ENCODE measurements at regions not wholly inside any gene's neighbourhood (a gene's known extent, or its start where the extent isn't known, plus 50 kb on each side); places are given as distances from the start of the nearest gene placed in this dataset.
A peak's percentile ranks its signal among the peaks of the same experiment; 100 is the strongest.

GRCh38 chr3:76039431-76039830, 254.1 kb upstream of the ZNF717 start (continued):
- TF ChIP-seq RFX5 (IDR thresholded peaks at IDR 0.05; ENCODE audit: low read length) (no peak), GATA2 (CRISPR knock-in tag; IDR thresholded peaks at IDR 0.05) (no peak), FOSL2 (IDR thresholded peaks at IDR 0.05; ENCODE audit: borderline replicate concordance, low read depth) (no peak), IRF3 (IDR thresholded peaks at IDR 0.05; ENCODE audit: low read depth, low read length) (no peak), FOXJ3 (CRISPR knock-in tag; IDR thresholded peaks at IDR 0.05) (no peak), NFIC (IDR thresholded peaks at IDR 0.05; ENCODE audit: borderline replicate concordance) (no peak), EZH2phosphoT487 (IDR thresholded peaks at IDR 0.05; ENCODE audit: borderline replicate concordance, low read depth) (no peak), JUND (IDR thresholded peaks at IDR 0.05) (no peak), USF2 (IDR thresholded peaks at IDR 0.05; ENCODE audit: borderline replicate concordance, low read depth, low read length) (no peak)
- TF ChIP-seq, protein P1, sequence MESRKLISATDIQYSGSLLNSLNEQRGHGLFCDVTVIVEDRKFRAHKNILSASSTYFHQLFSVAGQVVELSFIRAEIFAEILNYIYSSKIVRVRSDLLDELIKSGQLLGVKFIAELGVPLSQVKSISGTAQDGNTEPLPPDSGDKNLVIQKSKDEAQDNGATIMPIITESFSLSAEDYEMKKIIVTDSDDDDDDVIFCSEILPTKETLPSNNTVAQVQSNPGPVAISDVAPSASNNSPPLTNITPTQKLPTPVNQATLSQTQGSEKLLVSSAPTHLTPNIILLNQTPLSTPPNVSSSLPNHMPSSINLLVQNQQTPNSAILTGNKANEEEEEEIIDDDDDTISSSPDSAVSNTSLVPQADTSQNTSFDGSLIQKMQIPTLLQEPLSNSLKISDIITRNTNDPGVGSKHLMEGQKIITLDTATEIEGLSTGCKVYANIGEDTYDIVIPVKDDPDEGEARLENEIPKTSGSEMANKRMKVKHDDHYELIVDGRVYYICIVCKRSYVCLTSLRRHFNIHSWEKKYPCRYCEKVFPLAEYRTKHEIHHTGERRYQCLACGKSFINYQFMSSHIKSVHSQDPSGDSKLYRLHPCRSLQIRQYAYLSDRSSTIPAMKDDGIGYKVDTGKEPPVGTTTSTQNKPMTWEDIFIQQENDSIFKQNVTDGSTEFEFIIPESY (IDR thresholded peaks at IDR 0.05; ENCODE audit: borderline replicate concordance, low read depth) = no peak

GRCh38 chr3:76040946-76041345, 255.6 kb upstream of the ZNF717 start:
- Histone ChIP-seq H3K9me2 (no peaks in the 10 kb centered on the region), H3K4me3 (ENCODE audit: low read depth in 2 of 2, low read length in 1 of 2) (no peak overlapping the region), H3K79me2 (ENCODE audit: insufficient read depth) (no peaks in the 10 kb centered on the region), H3K4me1 (ENCODE audit: control insufficient read depth in 1 of 2, insufficient read depth in 2 of 2, low read depth in 1 of 2, low read length in 1 of 2) (peaks cover 0 to 5% of the 10 kb centered on the region in 2 experiments; a peak in 1 of 4 replicates), H3K9me3 (no peaks in the 10 kb centered on the region), H2AFZ (ENCODE audit: low read depth) (no peak overlapping the region), H3K4me2 (peak overlapping the region; percentile 50; the same call in 1 of the 2 replicates), H3K36me3 (replicated peaks in 1 of 2; ENCODE audit: control insufficient read depth in 1 of 2, insufficient read depth in 2 of 2, low read length in 1 of 2) (no peaks in the 10 kb centered on the region), H3K27ac (ENCODE audit: low read depth in 2 of 2, low read length in 1 of 2) (no peak overlapping the region; a peak in 1 of 4 replicates), H4K20me1 (ENCODE audit: insufficient read depth) (no peaks in the 10 kb centered on the region), H3F3A (replicated peaks; ENCODE audit: insufficient read depth) (peaks cover 3% of the 10 kb centered on the region), H3K9ac (no peak overlapping the region), H3K27me3 (ENCODE audit: insufficient read depth) (no peaks in the 10 kb centered on the region)
- CTCF ChIA-PET = interaction anchor here (0.9 to 1.3 kb wide), 2 partner anchors 11 to 546 kb away, joined by 3 read pairs; no protein-coding TSS in a partner anchor
- 46% methylated on average over 1 of the region's 1 CpG for WGBS (ENCODE audit: low lambda C conversion rate)
- no peak for DNase-seq
- POLR2A ChIA-PET = no interaction called here
- TF ChIP-seq MXI1 (IDR thresholded peaks at IDR 0.05; ENCODE audit: low read depth, low read length) (no peak), GATA2 (CRISPR knock-in tag; IDR thresholded peaks at IDR 0.05) (no peak), POLR2AphosphoS5 (IDR thresholded peaks at IDR 0.05; ENCODE audit: low read depth, low read length) (no peak), CTCF (IDR thresholded peaks at IDR 0.05) (no peak), RCOR1 (IDR thresholded peaks at IDR 0.05; ENCODE audit: low read length) (no peak), EZH2phosphoT487 (IDR thresholded peaks at IDR 0.05; ENCODE audit: borderline replicate concordance, low read depth) (no peak), NRF1 (IDR thresholded peaks at IDR 0.05; ENCODE audit: low read depth, low read length) (no peak), TCF12 (IDR thresholded peaks at IDR 0.05) (no peak), TEAD4 (IDR thresholded peaks at IDR 0.05; ENCODE audit: borderline replicate concordance, insufficient read depth) (no peak), ELF1 (IDR thresholded peaks at IDR 0.05) (no peak), RFX5 (IDR thresholded peaks at IDR 0.05; ENCODE audit: low read length) (no peak), TAF1 (IDR thresholded peaks at IDR 0.05; ENCODE audit: borderline replicate concordance, low read depth, low read length) (no peak), YY1 (IDR thresholded peaks at IDR 0.05; ENCODE audit: low read depth) (no peak)
- TF ChIP-seq, protein P2, sequence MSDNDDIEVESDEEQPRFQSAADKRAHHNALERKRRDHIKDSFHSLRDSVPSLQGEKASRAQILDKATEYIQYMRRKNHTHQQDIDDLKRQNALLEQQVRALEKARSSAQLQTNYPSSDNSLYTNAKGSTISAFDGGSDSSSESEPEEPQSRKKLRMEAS (IDR thresholded peaks at IDR 0.05; ENCODE audit: low read depth) = no peak
